Osteoblast (primary cell): ENCODE measurements at regions not wholly inside any gene's neighbourhood (a gene's known extent, or its start where the extent isn't known, plus 50 kb on each side); places are given as distances from the start of the nearest gene placed in this dataset.
"Not testable (repeated sequence)": the region's sequence is repeated elsewhere in the genome, so short reads cannot be mapped to it uniquely, and the experiment has no call there.

Experiments used
- DNase-seq: peaks from one replicate; pipeline ENCODE4 v3.0.0; 2011; ENCODE audit warnings: low spot score, mixed read lengths; ENCODE audit not compliant: insufficient read length; ENCODE audit errors: missing footprints
- H2AFZ ChIP-seq: 2 replicates; pipeline ENCODE4 v1.6.0; 2011; ENCODE audit warnings: mild to moderate bottlenecking, low read length
- H3K27ac ChIP-seq: 2 replicates; pipeline ENCODE4 v1.5.1; 2011; ENCODE audit warnings: mild to moderate bottlenecking, low read depth, low read length, moderate library complexity
- H3K27me3 ChIP-seq: 2 replicates; pipeline ENCODE4 v1.6.0; 2012; ENCODE audit warnings: mild to moderate bottlenecking, control low read depth, inconsistent platforms, low read length, moderate library complexity; ENCODE audit not compliant: insufficient read depth
- H3K36me3 ChIP-seq: 2 replicates; pipeline ENCODE4 v1.5.1; 2011; ENCODE audit warnings: mild to moderate bottlenecking, low read length, control low read depth, moderate library complexity; ENCODE audit not compliant: insufficient read depth
- H3K4me1 ChIP-seq: 2 replicates; pipeline ENCODE4 v1.5.1; 2011; ENCODE audit warnings: mild to moderate bottlenecking, low read length, control low read depth, moderate library complexity; ENCODE audit not compliant: insufficient read depth
- H3K4me2 ChIP-seq: 2 replicates; pipeline ENCODE4 v1.6.0; 2011; ENCODE audit warnings: mild to moderate bottlenecking, low read length; ENCODE audit not compliant: insufficient read depth
- H3K4me3 ChIP-seq: fragments of 200-600 bp; sonication (generic); 3 replicates; pipeline ENCODE4 v1.5.1; 2012; ENCODE audit warnings: mild to moderate bottlenecking, low read length, inconsistent platforms; ENCODE audit not compliant: insufficient read depth
- H3K79me2 ChIP-seq: 2 replicates; pipeline ENCODE4 v1.6.0; 2012; ENCODE audit warnings: mild to moderate bottlenecking, low read length, control low read depth, inconsistent platforms; ENCODE audit not compliant: insufficient read depth
- H3K9me3 ChIP-seq: 2 replicates; pipeline ENCODE4 v1.5.1; 2011; ENCODE audit warnings: low read depth, low read length, control low read depth
- H4K20me1 ChIP-seq: 2 replicates; pipeline ENCODE4 v1.6.0; 2012; ENCODE audit warnings: mild to moderate bottlenecking, low read length, control low read depth; ENCODE audit not compliant: insufficient read depth
- CTCF ChIP-seq: IDR thresholded peaks from 2 replicates; pipeline ENCODE4 v1.5.1; 2011; ENCODE audit warnings: mild to moderate bottlenecking, low read depth, low read length, moderate library complexity; ENCODE audit errors: extremely low read depth

- DNase-seq, H3K27me3 ChIP-seq, H3K9me3 ChIP-seq, H3K4me2 ChIP-seq, H3K36me3 ChIP-seq, H3K27ac ChIP-seq, H3K4me1 ChIP-seq, H3K4me3 ChIP-seq, H3K79me2 ChIP-seq, H4K20me1 ChIP-seq, H2AFZ ChIP-seq: not testable (repeated sequence)
These were observed 276.1 kb downstream of the C12orf75 start for GRCh38 chr12:105606613-105607012.

GRCh38 chr12:105609001-105609400, 278.5 kb downstream of the C12orf75 start:
- not testable (repeated sequence) for H3K4me1 ChIP-seq, H3K27me3 ChIP-seq, H3K9me3 ChIP-seq, H3K27ac ChIP-seq, H3K79me2 ChIP-seq, DNase-seq, H3K4me2 ChIP-seq, H2AFZ ChIP-seq, H3K4me3 ChIP-seq, H4K20me1 ChIP-seq, H3K36me3 ChIP-seq

- H2AFZ ChIP-seq: no peak overlapping the region
- no peaks in the 10 kb centered on the region for H3K4me1 ChIP-seq
- H4K20me1 ChIP-seq: no peaks in the 10 kb centered on the region
- TF ChIP-seq CTCF: no peak
- no peaks in the 10 kb centered on the region for H3K36me3 ChIP-seq
- H3K27ac ChIP-seq: no peak overlapping the region
- H3K4me2 ChIP-seq: no peak overlapping the region
- no peak for DNase-seq
- H3K4me3 ChIP-seq: no peak overlapping the region
- no peaks in the 10 kb centered on the region for H3K9me3 ChIP-seq
- H3K79me2 ChIP-seq: no peaks in the 10 kb centered on the region
- no peaks in the 10 kb centered on the region for H3K27me3 ChIP-seq
These were observed 280.0 kb downstream of the C12orf75 start for GRCh38 chr12:105610459-105610858.

- H3K79me2 ChIP-seq: no peaks in the 10 kb centered on the region
- no peak overlapping the region for H2AFZ ChIP-seq
- H3K4me3 ChIP-seq: no peak overlapping the region
- H3K9me3 ChIP-seq: no peaks in the 10 kb centered on the region
- TF ChIP-seq CTCF: no peak
- H4K20me1 ChIP-seq: no peaks in the 10 kb centered on the region
- no peaks in the 10 kb centered on the region for H3K36me3 ChIP-seq
- H3K4me1 ChIP-seq: no peaks in the 10 kb centered on the region
- no peak for DNase-seq
- no peak overlapping the region for H3K4me2 ChIP-seq
- H3K27me3 ChIP-seq: no peaks in the 10 kb centered on the region
- H3K27ac ChIP-seq: no peak overlapping the region
These were observed 280.8 kb downstream of the C12orf75 start for GRCh38 chr12:105611340-105611739.

GRCh38 chr12:105613269-105613668, 282.8 kb downstream of the C12orf75 start:
- Histone ChIP-seq H2AFZ (no peak overlapping the region), H3K9me3 (no peaks in the 10 kb centered on the region), H3K27me3 (no peaks in the 10 kb centered on the region), H3K4me3 (no peak overlapping the region), H3K4me2 (no peak overlapping the region), H3K79me2 (no peaks in the 10 kb centered on the region), H3K4me1 (no peaks in the 10 kb centered on the region), H3K27ac (no peak overlapping the region), H3K36me3 (no peaks in the 10 kb centered on the region), H4K20me1 (no peaks in the 10 kb centered on the region)
- TF ChIP-seq CTCF: no peak
- DNase-seq: no peak
